ENCODE measurements at regions not wholly inside any gene's neighbourhood (a gene's known extent, or its start where the extent isn't known, plus 50 kb on each side); places are given as distances from the start of the nearest gene placed in this dataset.

GRCh38 chr1:60896701-60897363 lies 185.5 kb upstream of the NFIA start:
- no peak for TF ChIP-seq CTCF (IDR thresholded peaks at IDR 0.05; ENCODE audit: low read depth, low read length)
- H3K27ac ChIP-seq = no peak overlapping the region
- H3K4me1 ChIP-seq (ENCODE audit: low read depth) = peaks cover 12% of the 10 kb centered on the region

GRCh38 chr1:60895701-60896100 lies 186.7 kb upstream of the NFIA start:
- H3K9me3 ChIP-seq (ENCODE audit: low read depth) = no peaks in the 10 kb centered on the region
- H3K27me3 ChIP-seq = no peaks in the 10 kb centered on the region
- TF ChIP-seq CTCF (IDR thresholded peaks at IDR 0.05; ENCODE audit: low read depth, low read length) = no peak
- peaks cover 12% of the 10 kb centered on the region for H3K4me1 ChIP-seq (ENCODE audit: low read depth)
- DNase-seq (ENCODE audit: low read depth in 1 of 2, low spot score in 1 of 2) = no peak
- H3K4me3 ChIP-seq = no peak overlapping the region
- no peak overlapping the region for H3K27ac ChIP-seq
- H3K36me3 ChIP-seq = no peaks in the 10 kb centered on the region

More at GRCh38 chr1:60896701-60897363, 185.5 kb upstream of the NFIA start:
- no peak for DNase-seq (ENCODE audit: low read depth in 1 of 2, low spot score in 1 of 2)
- no peaks in the 10 kb centered on the region for H3K27me3 ChIP-seq
- H3K36me3 ChIP-seq = no peaks in the 10 kb centered on the region
- no peak overlapping the region for H3K4me3 ChIP-seq
- no peaks in the 10 kb centered on the region for H3K9me3 ChIP-seq (ENCODE audit: low read depth)

GRCh38 chr1:60895252-60895651 lies 187.1 kb upstream of the NFIA start:
- TF ChIP-seq CTCF (IDR thresholded peaks at IDR 0.05; ENCODE audit: low read depth, low read length) = no peak

GRCh38 chr1:60894741-60895140 lies 187.6 kb upstream of the NFIA start:
- H3K27me3 ChIP-seq = no peaks in the 10 kb centered on the region
- H3K4me3 ChIP-seq = no peak overlapping the region
- DNase-seq (ENCODE audit: low read depth in 1 of 2, low spot score in 1 of 2) = no peak
- H3K9me3 ChIP-seq (ENCODE audit: low read depth) = no peaks in the 10 kb centered on the region
- H3K4me1 ChIP-seq (ENCODE audit: low read depth) = peaks cover 12% of the 10 kb centered on the region
- TF ChIP-seq CTCF (IDR thresholded peaks at IDR 0.05; ENCODE audit: low read depth, low read length) = no peak
- no peak overlapping the region for H3K27ac ChIP-seq
- H3K36me3 ChIP-seq = no peaks in the 10 kb centered on the region

More at GRCh38 chr1:60895252-60895651, 187.1 kb upstream of the NFIA start:
- Histone ChIP-seq H3K4me1 (ENCODE audit: low read depth) (peaks cover 12% of the 10 kb centered on the region), H3K4me3 (no peak overlapping the region), H3K27me3 (no peaks in the 10 kb centered on the region), H3K9me3 (ENCODE audit: low read depth) (no peaks in the 10 kb centered on the region), H3K36me3 (no peaks in the 10 kb centered on the region), H3K27ac (no peak overlapping the region)
- DNase-seq (ENCODE audit: low read depth in 1 of 2, low spot score in 1 of 2) = peak in 1 of 2 donors; percentile 79

GRCh38 chr1:60894130-60894529 lies 188.2 kb upstream of the NFIA start:
- no peaks in the 10 kb centered on the region for H3K27me3 ChIP-seq
- TF ChIP-seq CTCF (IDR thresholded peaks at IDR 0.05; ENCODE audit: low read depth, low read length) = no peak
- no peak for DNase-seq (ENCODE audit: low read depth in 1 of 2, low spot score in 1 of 2)
- H3K27ac ChIP-seq = no peak overlapping the region
- H3K4me3 ChIP-seq = no peak overlapping the region
- H3K9me3 ChIP-seq (ENCODE audit: low read depth) = no peaks in the 10 kb centered on the region
- H3K36me3 ChIP-seq = no peaks in the 10 kb centered on the region
- peaks cover 12% of the 10 kb centered on the region for H3K4me1 ChIP-seq (ENCODE audit: low read depth)
